ENCODE measurements at regions not wholly inside any gene's neighbourhood (a gene's known extent, or its start where the extent isn't known, plus 50 kb on each side); places are given as distances from the start of the nearest gene placed in this dataset.

DNA sequence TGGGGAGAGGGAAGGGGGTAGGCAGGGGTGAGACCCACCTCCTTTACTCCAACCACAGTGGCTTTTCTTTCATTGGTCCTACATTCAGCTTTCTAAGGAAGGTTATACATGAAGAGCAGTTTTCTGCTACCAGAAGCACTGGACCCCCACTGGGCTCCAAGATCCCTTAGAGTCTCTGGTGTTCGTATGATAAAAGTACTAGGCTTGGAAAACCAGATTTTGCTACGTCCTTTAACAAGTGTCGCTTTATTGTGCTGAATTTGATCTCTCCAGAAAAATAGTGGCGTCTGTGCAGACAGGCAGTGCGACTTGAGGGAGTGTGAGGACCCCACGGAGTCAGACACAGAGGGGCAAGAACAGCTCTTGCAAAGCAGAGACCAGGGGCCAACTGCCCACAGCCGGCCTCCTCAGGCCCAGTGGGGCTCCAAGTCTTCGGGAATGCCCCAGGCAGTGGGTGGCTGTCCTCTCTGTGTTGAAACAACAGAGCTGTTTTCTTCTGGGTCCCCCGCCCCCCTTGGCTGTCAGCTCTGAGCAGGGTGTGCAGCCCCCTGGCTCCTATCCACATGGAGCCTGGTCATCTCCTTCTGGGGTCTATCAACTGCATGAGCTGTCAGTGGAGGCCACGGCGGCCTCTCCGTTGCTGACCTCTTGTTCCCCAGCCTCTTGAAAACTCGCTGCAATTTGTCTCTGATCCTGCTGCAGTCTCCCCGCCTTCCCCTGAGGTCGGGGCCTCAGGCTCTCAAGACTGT, 333.2 kb downstream of the RPS24 start:
- DNase-seq = no peak
- TF ChIP-seq CTCF (IDR thresholded peaks at IDR 0.05; ENCODE audit: low read depth, low read length, missing control alignments) = no peak
- Histone ChIP-seq H3K27me3 (replicated peaks) (peaks cover 10% of the 10 kb centered on the region), H3K4me3 (ENCODE audit: low read depth, low read length) (no peak overlapping the region), H3K36me3 (replicated peaks) (no peaks in the 10 kb centered on the region), H3K27ac (no peak overlapping the region)
- in situ Hi-C loops (cut with HindIII; ENCODE audit: low pct_ligation_motif_present, low sequenced_read_pairs) = no loop called here

- no peak overlapping the region for H3K4me3 ChIP-seq (ENCODE audit: low read depth, low read length)
- TF ChIP-seq CTCF (IDR thresholded peaks at IDR 0.05; ENCODE audit: low read depth, low read length, missing control alignments) = no peak
- in situ Hi-C loops (cut with HindIII; ENCODE audit: low pct_ligation_motif_present, low sequenced_read_pairs) = no loop called here
- H3K27me3 ChIP-seq (replicated peaks) = peaks cover 10% of the 10 kb centered on the region
- H3K36me3 ChIP-seq (replicated peaks) = no peaks in the 10 kb centered on the region
- DNase-seq = no peak
- H3K27ac ChIP-seq = no peak overlapping the region
Observed at GRCh38 chr10:78367751-78368150, 334.1 kb downstream of the RPS24 start.

DNA sequence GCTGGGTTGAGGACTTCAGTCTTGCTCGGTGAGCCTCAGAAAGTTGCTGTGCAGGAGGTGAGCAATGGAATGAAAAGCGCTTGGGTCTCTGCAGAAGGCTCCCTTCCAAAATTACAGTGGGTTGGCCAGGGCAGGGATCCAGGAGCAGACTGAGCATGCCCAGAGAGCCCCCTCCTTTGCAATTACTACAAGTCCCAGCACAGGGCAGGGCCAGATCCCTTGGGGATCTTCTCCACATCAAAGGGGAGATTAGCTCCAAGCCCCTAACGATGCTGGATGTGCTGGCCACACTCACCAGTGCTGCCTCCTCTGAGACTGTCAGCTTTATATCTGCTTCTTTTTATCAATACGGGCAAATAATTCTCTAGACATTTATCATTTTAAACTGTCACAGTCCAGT, 337.5 kb downstream of the RPS24 start:
- Histone ChIP-seq H3K4me3 (ENCODE audit: low read depth, low read length) (no peak overlapping the region), H3K27me3 (replicated peaks) (peaks cover 7% of the 10 kb centered on the region), H3K27ac (no peak overlapping the region), H3K36me3 (replicated peaks) (no peaks in the 10 kb centered on the region)
- DNase-seq = no peak
- no peak for TF ChIP-seq CTCF (IDR thresholded peaks at IDR 0.05; ENCODE audit: low read depth, low read length, missing control alignments)
- in situ Hi-C loops (cut with HindIII; ENCODE audit: low pct_ligation_motif_present, low sequenced_read_pairs) = no loop called here

DNA sequence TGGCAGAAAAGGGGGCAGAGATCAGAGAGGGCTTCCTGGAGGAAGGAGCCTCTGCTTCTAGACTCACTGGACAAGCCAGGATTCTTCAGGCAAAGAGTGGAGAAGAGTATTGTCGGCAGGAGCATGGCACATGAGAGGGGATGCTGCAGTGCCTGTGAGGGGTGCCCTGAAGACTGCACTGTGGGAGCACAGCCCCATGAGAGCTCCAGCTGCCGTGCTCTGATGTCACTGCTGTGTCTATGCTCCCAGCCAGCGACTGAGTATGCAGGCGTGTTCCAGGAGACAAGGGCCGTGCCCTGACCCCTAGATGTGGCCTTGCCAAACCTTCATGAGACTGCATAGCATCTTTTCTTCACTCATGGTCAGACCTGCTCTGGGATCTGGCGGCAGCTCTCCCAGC, 339.1 kb downstream of the RPS24 start:
- Histone ChIP-seq H3K4me3 (ENCODE audit: low read depth, low read length) (no peak overlapping the region), H3K36me3 (replicated peaks) (no peaks in the 10 kb centered on the region), H3K27me3 (replicated peaks) (no peaks in the 10 kb centered on the region), H3K27ac (no peak overlapping the region)
- in situ Hi-C loops (cut with HindIII; ENCODE audit: low pct_ligation_motif_present, low sequenced_read_pairs) = no loop called here
- no peak for TF ChIP-seq CTCF (IDR thresholded peaks at IDR 0.05; ENCODE audit: low read depth, low read length, missing control alignments)
- DNase-seq = no peak

- no peaks in the 10 kb centered on the region for H3K36me3 ChIP-seq (replicated peaks)
- no peaks in the 10 kb centered on the region for H3K27me3 ChIP-seq (replicated peaks)
- DNase-seq = no peak
- no peak overlapping the region for H3K27ac ChIP-seq
- no peak for TF ChIP-seq CTCF (IDR thresholded peaks at IDR 0.05; ENCODE audit: low read depth, low read length, missing control alignments)
- in situ Hi-C loops (cut with HindIII; ENCODE audit: low pct_ligation_motif_present, low sequenced_read_pairs) = no loop called here
- no peak overlapping the region for H3K4me3 ChIP-seq (ENCODE audit: low read depth, low read length)
Observed at GRCh38 chr10:78374331-78375028, 340.8 kb downstream of the RPS24 start.

Data from brain microvascular endothelial cell (primary cell).